HG02623 (cell line): ENCODE measurements at regions not wholly inside any gene's neighbourhood (a gene's known extent, or its start where the extent isn't known, plus 50 kb on each side); places are given as distances from the start of the nearest gene placed in this dataset.
A peak's percentile ranks its signal among the peaks of the same experiment; 100 is the strongest.

Source experiments
- ATAC-seq: cut with Tn5 transposase; IDR thresholded peaks from one replicate; pipeline ENCODE4 v1.9.1; 2021; ENCODE audit warnings: moderate library complexity; ENCODE audit not compliant: unreplicated experiment

GRCh38 chr13:105050686-105051085 lies 1484.8 kb downstream of the EFNB2 start:
- ATAC-seq: no peak

GRCh38 chr13:105048677-105049076 lies 1486.8 kb downstream of the EFNB2 start:
- ATAC-seq: peak; percentile 85

GRCh38 chr13:105047676-105048295 lies 1487.7 kb downstream of the EFNB2 start:
- ATAC-seq: no peak

GRCh38 chr13:105037110-105037509 lies 1498.4 kb downstream of the EFNB2 start:
- no peak for ATAC-seq

- ATAC-seq: no peak
Measured at GRCh38 chr13:105035092-105035491, 1500.4 kb downstream of the EFNB2 start.

- no peak for ATAC-seq
Measured at GRCh38 chr13:105033999-105034398, 1501.5 kb downstream of the EFNB2 start.

- no peak for ATAC-seq
Measured at GRCh38 chr13:105031306-105031705, 1504.2 kb downstream of the EFNB2 start.

- no peak for ATAC-seq
Measured at GRCh38 chr13:105030851-105031250, 1504.6 kb downstream of the EFNB2 start.

GRCh38 chr13:105019073-105019472 lies 1516.4 kb downstream of the EFNB2 start:
- no peak for ATAC-seq

GRCh38 chr13:105016266-105016665 lies 1519.2 kb downstream of the EFNB2 start:
- no peak for ATAC-seq

GRCh38 chr13:105008604-105009003 lies 1526.9 kb downstream of the EFNB2 start:
- ATAC-seq: no peak

- no peak for ATAC-seq
Measured at GRCh38 chr13:105007166-105007808, 1528.2 kb downstream of the EFNB2 start.

- ATAC-seq: no peak
Measured at GRCh38 chr13:104996022-104996421, 1539.4 kb downstream of the EFNB2 start.

GRCh38 chr13:104993708-104994107 lies 1541.8 kb downstream of the EFNB2 start:
- ATAC-seq: no peak

- no peak for ATAC-seq
Measured at GRCh38 chr13:104987621-104988020, 1547.8 kb downstream of the EFNB2 start.

- peak; percentile 80 for ATAC-seq
Measured at GRCh38 chr13:104984296-104984818, 1551.1 kb downstream of the EFNB2 start.

- no peak for ATAC-seq
Measured at GRCh38 chr13:104983601-104984000, 1551.9 kb downstream of the EFNB2 start.

GRCh38 chr13:104980586-104980985 lies 1554.9 kb downstream of the EFNB2 start:
- ATAC-seq: no peak

- no peak for ATAC-seq
Measured at GRCh38 chr13:104979281-104980030, 1556.0 kb downstream of the EFNB2 start.

- ATAC-seq: no peak
Measured at GRCh38 chr13:104976986-104977385, 1558.5 kb downstream of the EFNB2 start.

- ATAC-seq: peak; percentile 70
Measured at GRCh38 chr13:104975272-104975671, 1560.2 kb downstream of the EFNB2 start.

GRCh38 chr13:104968876-104969275 lies 1566.6 kb downstream of the EFNB2 start:
- ATAC-seq: no peak
